Right cardiac atrium (tissue), 5 donors: ENCODE measurements at regions not wholly inside any gene's neighbourhood (a gene's known extent, or its start where the extent isn't known, plus 50 kb on each side); places are given as distances from the start of the nearest gene placed in this dataset.

Experiments
- ATAC-seq, 2 donors: fragments of 200-7000 bp; cut with Tn5 transposase; one replicate each; pipeline versions ENCODE4 v1.8.0 to v1.9.1; 2020; ENCODE audit warnings: moderate library complexity in 2 of 2, mild to moderate bottlenecking in 1 of 2
- DNase-seq, 3 donors: peaks; one replicate each; pipeline ENCODE4 v3.0.0-alpha.2; 2020
- H3K27ac ChIP-seq: one replicate; pipeline ENCODE4 v1.5.1; 2013; ENCODE audit warnings: mild to moderate bottlenecking, low read length, control low read depth, moderate library complexity
- H3K27me3 ChIP-seq: one replicate; pipeline ENCODE4 v1.6.1; 2013; ENCODE audit not compliant: control insufficient read depth, insufficient read depth
- H3K4me1 ChIP-seq: one replicate; pipeline ENCODE4 v1.6.1; 2013; ENCODE audit warnings: low read length; ENCODE audit not compliant: control insufficient read depth, insufficient read depth
- H3K4me3 ChIP-seq: one replicate; pipeline ENCODE4 v1.5.1; 2013; ENCODE audit warnings: low read length, control low read depth
- H3K9me3 ChIP-seq: one replicate; pipeline ENCODE4 v1.6.1; 2013; ENCODE audit warnings: low read length; ENCODE audit not compliant: control insufficient read depth
- WGBS: extraction: QIAGEN DNeasy Blood & Tissue Kit; methylation state at CpG from one replicate; pipeline ENCODE4 v1.1.7; 2013; 5-methylcytosine and 5-hydroxymethylcytosine counted together
- intact Hi-C, 4 donors: fragments of 100-400 bp; cut with DNase I; formaldehyde crosslinking; loops; one replicate each; pipeline versions ENCODE4 v1.11.0 to v1.14.0; 2022 to 2023
- donor health status: healthy with polysubstance abuse.
- donor health status: DM: no; HTN: yes; CAD: no.
- donor health status: DM: no; HTN: no; CAD: no.
- donor health status: DM: no; HTN: yes; CAD: no; lungs with severe emphysema.
- donor health status: DM: yes; HTN: yes; CAD: no.

DNA sequence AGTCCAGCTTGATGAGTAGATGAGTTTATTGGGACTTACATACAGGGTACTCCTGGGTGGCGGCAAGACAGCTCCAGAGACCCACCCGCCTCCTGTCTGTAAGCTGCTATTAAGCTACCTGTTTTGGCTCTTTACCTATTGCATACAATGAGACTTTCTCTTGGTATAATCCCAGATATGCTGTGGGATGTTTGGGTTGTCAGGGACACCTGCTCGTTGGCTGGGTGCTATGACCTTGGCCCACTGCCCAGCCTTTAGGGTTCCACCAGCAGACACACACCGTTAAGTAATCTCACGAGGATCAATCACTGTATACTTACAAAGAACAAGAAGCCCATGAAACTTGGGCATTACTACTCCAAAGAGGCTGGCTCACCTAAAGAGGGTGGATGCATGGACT, 116.4 kb downstream of the NPIPB5 start:
- intact Hi-C loops = no loop called here
- ATAC-seq (no peak), DNase-seq (no peak)
- Histone ChIP-seq H3K4me3 (no peak overlapping the region), H3K27ac (no peak overlapping the region), H3K4me1 (no peaks in the 10 kb centered on the region), H3K9me3 (no peaks in the 10 kb centered on the region), H3K27me3 (no peaks in the 10 kb centered on the region)
- 75% methylated on average over 5 of the region's 5 CpGs for WGBS

DNA sequence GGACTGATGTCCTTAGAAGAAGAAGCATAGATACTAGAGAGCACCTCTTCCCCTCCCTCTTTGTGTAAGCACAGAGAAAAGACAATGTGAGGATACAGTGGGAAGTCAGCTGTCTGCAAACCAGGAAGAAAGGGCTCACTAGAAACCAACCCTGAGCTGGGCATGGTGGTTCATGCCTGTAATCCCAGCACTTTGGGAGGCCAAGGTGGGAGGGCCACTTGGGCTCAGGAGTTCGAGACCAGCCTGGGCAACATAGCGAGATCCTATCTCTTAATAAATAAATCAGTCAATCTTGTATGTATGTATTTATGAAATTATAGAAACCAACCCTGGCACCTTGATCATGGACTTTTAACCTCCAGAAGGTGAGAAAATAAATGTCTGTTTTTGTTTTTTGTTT, 118.3 kb downstream of the NPIPB5 start:
- H3K27me3 ChIP-seq = no peaks in the 10 kb centered on the region
- H3K4me1 ChIP-seq = no peaks in the 10 kb centered on the region
- no peak overlapping the region for H3K27ac ChIP-seq
- DNase-seq (no peak), ATAC-seq (no peak)
- no peak overlapping the region for H3K4me3 ChIP-seq
- intact Hi-C loops = no loop called here
- 91% methylated on average over 2 of the region's 2 CpGs for WGBS
- no peaks in the 10 kb centered on the region for H3K9me3 ChIP-seq

DNA sequence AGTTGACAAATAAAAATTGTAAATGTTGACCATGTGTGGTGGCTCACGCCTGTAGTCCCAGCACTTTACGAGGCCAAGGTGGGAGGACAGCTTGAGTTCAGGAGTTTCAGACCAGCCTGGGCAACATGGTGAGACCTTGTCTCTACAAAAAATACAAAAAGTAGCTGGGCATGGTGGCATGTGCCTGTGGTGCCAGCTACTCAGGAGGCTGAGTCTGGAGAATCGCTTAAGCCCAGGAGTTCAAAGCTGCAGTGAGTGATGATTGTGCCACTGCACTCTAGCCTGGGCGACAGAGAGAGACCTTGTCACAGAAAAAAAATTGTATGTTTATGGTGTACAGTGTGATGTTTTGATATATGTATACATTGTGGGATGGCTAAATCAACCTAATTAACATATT, 119.6 kb downstream of the NPIPB5 start:
- Histone ChIP-seq H3K4me1 (no peaks in the 10 kb centered on the region), H3K4me3 (no peak overlapping the region), H3K9me3 (no peaks in the 10 kb centered on the region), H3K27me3 (no peaks in the 10 kb centered on the region), H3K27ac (no peak overlapping the region)
- no peak for DNase-seq
- intact Hi-C loops = no loop called here
- ATAC-seq = no peak
- 89% methylated on average over 4 of the region's 4 CpGs for WGBS

DNA sequence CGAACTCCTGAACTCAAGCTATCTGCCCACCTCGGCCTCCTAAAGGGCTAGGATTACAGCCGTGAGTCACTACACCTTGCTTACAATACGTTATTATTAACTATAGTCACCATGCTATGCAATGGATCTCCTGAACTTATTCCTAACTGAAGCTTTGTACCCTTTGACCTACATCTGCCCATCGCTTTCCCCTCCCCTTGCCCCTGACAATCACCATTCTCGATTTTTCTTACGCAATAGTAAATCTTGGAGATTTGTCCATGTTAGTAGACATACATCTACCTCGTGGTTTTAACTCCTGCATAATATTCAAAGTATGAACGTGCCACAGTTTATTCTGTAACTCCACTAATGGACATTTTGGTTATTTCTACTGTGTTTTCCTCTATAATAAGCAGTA, 120.6 kb downstream of the NPIPB5 start:
- Histone ChIP-seq H3K9me3 (no peaks in the 10 kb centered on the region), H3K27me3 (no peaks in the 10 kb centered on the region), H3K4me1 (no peaks in the 10 kb centered on the region), H3K27ac (no peak overlapping the region), H3K4me3 (no peak overlapping the region)
- no peak for ATAC-seq
- no peak for DNase-seq
- 84% methylated on average over 9 of the region's 9 CpGs for WGBS
- intact Hi-C loops = no loop called here

DNA sequence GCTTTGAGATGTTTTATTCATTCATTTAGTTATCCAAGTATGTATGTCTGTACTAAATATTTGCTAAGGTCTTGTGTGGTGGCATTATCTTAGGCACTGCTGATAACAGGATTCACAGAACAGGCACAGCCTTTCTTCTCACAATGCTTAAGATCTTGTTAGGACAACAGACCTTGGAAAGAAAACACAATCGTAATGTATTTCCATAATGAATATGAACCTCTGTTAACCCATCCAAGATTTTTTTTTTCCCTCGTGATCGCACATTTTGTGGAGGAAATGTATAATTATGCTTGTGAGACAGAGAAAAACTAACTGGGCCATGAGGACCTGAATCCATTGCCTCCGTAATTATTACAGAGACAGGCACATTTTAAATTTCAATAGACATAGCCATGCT, 121.9 kb downstream of the NPIPB5 start:
- intact Hi-C loops = no loop called here
- no peak overlapping the region for H3K4me3 ChIP-seq
- no peaks in the 10 kb centered on the region for H3K27me3 ChIP-seq
- DNase-seq (no peak), ATAC-seq (no peak)
- H3K4me1 ChIP-seq = no peaks in the 10 kb centered on the region
- H3K9me3 ChIP-seq = no peaks in the 10 kb centered on the region
- H3K27ac ChIP-seq = no peak overlapping the region
- 61% methylated on average over 4 of the region's 4 CpGs for WGBS

DNA sequence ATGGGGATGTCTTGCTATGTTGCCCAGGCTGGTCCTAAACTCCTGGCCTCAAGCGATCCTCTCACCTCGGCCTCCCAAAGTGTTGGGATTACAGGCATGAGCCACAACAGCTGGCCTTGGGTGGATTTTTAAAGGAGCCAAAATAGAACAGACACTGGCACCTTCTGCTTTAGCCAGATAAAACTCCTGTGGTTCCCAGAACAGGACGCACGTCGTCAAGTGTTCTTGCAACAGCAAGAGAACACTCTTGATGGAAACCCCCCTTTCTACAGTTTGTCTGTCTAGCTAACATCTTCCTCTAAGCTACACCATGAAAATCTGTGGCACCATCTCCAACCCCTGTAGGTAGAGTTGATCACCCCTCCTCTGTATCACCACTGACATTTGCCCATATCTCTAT, 122.6 kb downstream of the NPIPB5 start:
- no peak overlapping the region for H3K4me3 ChIP-seq
- H3K9me3 ChIP-seq = no peaks in the 10 kb centered on the region
- ATAC-seq (no peak), DNase-seq (no peak)
- H3K27me3 ChIP-seq = no peaks in the 10 kb centered on the region
- WGBS = 74% methylated on average over 5 of the region's 5 CpGs
- no peaks in the 10 kb centered on the region for H3K4me1 ChIP-seq
- intact Hi-C loops = no loop called here
- H3K27ac ChIP-seq = no peak overlapping the region

DNA sequence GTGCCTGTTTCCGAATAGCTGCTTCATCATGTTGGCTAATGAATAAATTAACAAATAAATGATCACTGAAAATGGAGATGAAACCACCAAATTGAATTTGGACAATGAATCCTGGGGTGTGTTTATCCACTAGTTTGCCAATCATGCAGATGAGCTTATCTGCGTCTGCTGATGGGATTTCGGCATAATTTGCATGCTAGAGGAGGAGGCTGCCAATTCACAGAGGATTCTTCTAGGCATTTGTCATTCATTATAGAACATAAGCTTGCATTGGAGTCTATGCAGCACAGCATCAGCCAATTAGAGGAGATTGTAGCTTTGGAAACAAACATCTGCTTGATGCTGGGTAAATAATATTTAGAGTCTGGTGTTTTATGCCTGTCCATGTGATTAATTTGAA, 123.1 kb downstream of the NPIPB5 start:
- no peaks in the 10 kb centered on the region for H3K4me1 ChIP-seq
- intact Hi-C loops = no loop called here
- no peaks in the 10 kb centered on the region for H3K27me3 ChIP-seq
- no peak overlapping the region for H3K4me3 ChIP-seq
- no peaks in the 10 kb centered on the region for H3K9me3 ChIP-seq
- ATAC-seq (no peak), DNase-seq (no peak)
- no peak overlapping the region for H3K27ac ChIP-seq
- 45% methylated on average over 3 of the region's 3 CpGs for WGBS

DNA sequence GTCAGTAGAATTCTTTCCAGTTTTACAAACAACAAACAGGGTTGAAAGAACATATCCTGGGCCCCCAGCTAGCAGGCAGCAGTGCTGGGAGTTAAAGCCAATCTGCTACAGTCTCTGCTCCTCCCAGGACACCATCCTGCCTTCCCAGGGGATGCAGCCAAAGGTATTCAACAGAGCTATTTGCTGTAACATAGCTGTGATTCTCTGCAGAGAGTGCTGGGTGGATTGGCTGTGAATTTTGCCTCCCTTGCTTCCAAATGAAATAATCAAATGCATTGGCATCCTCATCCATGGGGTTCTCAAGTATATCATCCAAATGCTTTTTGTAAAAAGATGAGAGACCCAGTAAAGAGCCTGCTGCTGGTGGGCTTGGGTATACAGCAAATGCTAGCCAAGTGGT, 124.3 kb downstream of the NPIPB5 start:
- no peaks in the 10 kb centered on the region for H3K27me3 ChIP-seq
- intact Hi-C loops = no loop called here
- ATAC-seq (no peak), DNase-seq (no peak)
- no peak overlapping the region for H3K27ac ChIP-seq
- H3K4me1 ChIP-seq = no peaks in the 10 kb centered on the region
- H3K9me3 ChIP-seq = no peaks in the 10 kb centered on the region
- no peak overlapping the region for H3K4me3 ChIP-seq

DNA sequence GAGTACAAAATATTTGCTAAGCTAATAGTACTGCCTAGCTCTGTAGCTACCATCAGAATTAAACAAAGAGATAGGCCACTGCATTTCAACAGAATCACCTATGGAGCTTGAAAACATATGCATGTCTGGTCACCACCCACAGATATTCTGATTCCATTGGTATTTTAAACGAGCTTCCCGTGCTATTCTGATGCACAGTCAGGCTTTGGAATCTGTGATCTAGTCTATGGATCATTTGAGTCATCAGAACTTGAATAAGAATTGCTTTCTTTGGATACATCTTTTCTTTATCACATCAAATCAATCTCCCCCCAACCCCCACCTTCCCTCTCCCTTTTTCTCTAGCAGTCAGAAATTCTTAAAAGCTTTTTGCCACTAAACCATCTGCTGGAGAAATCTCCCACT, 124.7 kb downstream of the NPIPB5 start:
- H3K4me3 ChIP-seq = no peak overlapping the region
- intact Hi-C loops = no loop called here
- H3K4me1 ChIP-seq = no peaks in the 10 kb centered on the region
- ATAC-seq = no peak
- 5% methylated on average over 2 of the region's 2 CpGs for WGBS
- no peak overlapping the region for H3K27ac ChIP-seq
- DNase-seq = no peak
- no peaks in the 10 kb centered on the region for H3K27me3 ChIP-seq
- no peaks in the 10 kb centered on the region for H3K9me3 ChIP-seq

DNA sequence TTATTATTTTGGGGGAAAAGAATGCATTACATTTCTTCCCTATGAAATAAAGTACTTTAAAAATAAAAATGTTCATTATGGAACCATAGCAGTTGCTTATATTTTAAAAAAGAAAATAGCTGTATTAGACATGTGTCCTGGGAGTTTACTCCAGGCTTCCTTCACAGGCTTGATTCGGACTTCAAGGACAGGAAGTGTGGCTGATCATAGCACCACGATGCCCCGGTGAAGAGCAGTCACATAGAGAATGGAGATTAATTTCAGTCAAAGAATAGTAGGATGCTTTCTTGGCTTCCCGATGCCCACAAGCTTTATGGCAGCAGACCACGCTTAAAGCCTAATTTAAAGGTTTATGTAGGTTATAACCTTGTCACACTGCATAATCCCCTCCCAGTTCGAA, 125.1 kb downstream of the NPIPB5 start:
- Histone ChIP-seq H3K9me3 (no peaks in the 10 kb centered on the region), H3K27me3 (no peaks in the 10 kb centered on the region), H3K27ac (no peak overlapping the region), H3K4me1 (no peaks in the 10 kb centered on the region), H3K4me3 (no peak overlapping the region)
- ATAC-seq (no peak), DNase-seq (no peak)
- intact Hi-C loops = no loop called here
- 39% methylated on average over 6 of the region's 6 CpGs for WGBS

DNA sequence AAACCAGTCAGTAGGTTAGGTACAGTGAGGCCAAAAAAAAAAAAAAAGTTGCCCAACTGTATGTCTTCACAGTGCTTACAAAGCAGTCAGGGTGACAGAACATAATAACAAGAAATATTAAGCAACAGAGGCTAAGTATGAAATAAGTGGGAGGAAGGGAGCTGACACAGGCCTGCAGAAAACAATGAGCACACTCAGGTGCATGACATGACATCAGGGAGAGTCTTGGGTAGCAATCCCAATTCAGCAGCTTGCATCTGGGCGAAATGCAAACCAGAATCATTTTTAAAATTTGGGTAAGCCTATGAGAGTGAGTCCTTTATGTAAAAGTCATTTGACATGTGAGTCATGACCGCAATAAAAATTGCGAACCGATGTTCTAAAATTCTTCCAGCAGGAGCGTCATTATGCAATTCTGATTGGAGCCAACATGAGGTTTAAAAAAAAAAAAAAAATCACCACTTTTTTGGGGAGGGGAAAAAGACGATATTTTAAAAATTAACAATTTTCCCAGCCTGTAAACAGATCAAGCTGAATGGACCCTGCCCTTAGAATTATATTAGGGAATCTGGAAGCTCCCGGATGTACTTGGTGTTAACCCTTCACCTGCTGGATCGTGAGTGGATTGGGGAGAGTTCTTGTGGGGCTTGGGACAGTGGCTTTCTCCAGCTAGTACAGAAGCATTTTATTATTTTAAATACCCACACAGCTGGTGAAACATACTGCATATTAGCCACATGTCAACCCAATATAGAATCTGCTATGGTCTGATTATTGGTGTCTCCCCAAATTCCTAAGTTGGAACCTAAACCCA, 127.9 kb downstream of the NPIPB5 start:
- Histone ChIP-seq H3K9me3 (no peaks in the 10 kb centered on the region), H3K27ac (no peak overlapping the region), H3K27me3 (no peaks in the 10 kb centered on the region), H3K4me3 (no peak overlapping the region), H3K4me1 (no peaks in the 10 kb centered on the region)
- ATAC-seq = no peak
- DNase-seq = no peak
- intact Hi-C loops = no loop called here
- 76% methylated on average over 8 of the region's 8 CpGs for WGBS

DNA sequence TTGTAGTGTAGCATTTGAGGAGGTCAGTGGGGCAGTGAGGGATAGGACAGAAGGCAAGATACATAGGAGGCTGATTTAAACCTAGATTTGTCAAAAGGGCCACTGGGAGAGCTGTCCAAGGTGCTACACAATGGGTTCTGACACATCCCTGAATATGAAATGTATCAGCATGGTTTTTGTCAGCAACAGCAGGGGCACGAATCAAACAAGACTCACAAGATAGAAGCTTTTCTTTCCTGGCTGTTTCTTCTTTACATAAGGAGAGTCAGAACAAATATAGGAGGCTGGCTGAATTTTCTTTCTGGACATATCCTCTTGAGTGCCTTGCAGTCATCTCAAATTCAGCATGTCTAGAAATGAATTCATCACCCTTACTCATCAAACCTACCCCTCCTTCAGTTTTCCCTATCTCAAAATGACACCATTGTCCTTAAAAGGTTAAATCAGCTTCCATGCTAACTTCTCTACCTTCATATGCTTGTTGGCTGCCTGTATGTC, 130.5 kb downstream of the NPIPB5 start:
- H3K4me3 ChIP-seq = no peak overlapping the region
- no peaks in the 10 kb centered on the region for H3K27me3 ChIP-seq
- no peaks in the 10 kb centered on the region for H3K4me1 ChIP-seq
- H3K9me3 ChIP-seq = no peaks in the 10 kb centered on the region
- DNase-seq (no peak), ATAC-seq (no peak)
- intact Hi-C loops = no loop called here
- WGBS = 36% methylated on average over 1 of the region's 1 CpG
- no peak overlapping the region for H3K27ac ChIP-seq
